IMR-90 (cell line): ENCODE measurements at regions not wholly inside any gene's neighbourhood (a gene's known extent, or its start where the extent isn't known, plus 50 kb on each side); places are given as distances from the start of the nearest gene placed in this dataset.
"Not testable (repeated sequence)": the region's sequence is repeated elsewhere in the genome, so short reads cannot be mapped to it uniquely, and the experiment has no call there.

ENCODE experiments used
- ATAC-seq: fragments of 200-7000 bp; cut with Tn5 transposase; 2 replicates; pipeline ENCODE4 v1.9.1; 2020; ENCODE audit warnings: low read depth, mild to moderate bottlenecking, moderate library complexity
- BruUV-seq: library from RNA; stranded (reverse); fragments of 400-500 nt; replicated peaks from 2 replicates; lab custom pipeline; 2021; lab: Mats Ljungman, UMichigan
- CTCF ChIA-PET: fragments of 300-600 bp; formaldehyde crosslinking; extraction: SDS; loops from one replicate; lab custom pipeline; 2021; ENCODE audit warnings: antibody characterized with exemption; lab: Yijun Ruan, JAX
- POLR2A ChIA-PET: fragments of 300-600 bp; sonication (Branson Sonifier 250); formaldehyde crosslinking; loops from one replicate; lab custom pipeline; 2022; ENCODE audit warnings: antibody characterized with exemption; ENCODE audit not compliant: unreplicated experiment; lab: Charles Lee
- DNase-seq: peaks from one replicate; pipeline ENCODE4 v3.0.0; 2013
- H2AFZ ChIP-seq: replicated peaks from 2 replicates; pipeline ENCODE3; 2013; ENCODE audit warnings: low read length, mild to moderate bottlenecking; ENCODE audit not compliant: poor library complexity
- H2AK5ac ChIP-seq: 2 replicates; pipeline ENCODE4 v1.6.1; 2013; ENCODE audit warnings: low read depth, low read length, inconsistent platforms
- H2AK9ac ChIP-seq: replicated peaks from 2 replicates; pipeline ENCODE3; 2013; ENCODE audit warnings: mild to moderate bottlenecking, low read depth, low read length, moderate library complexity; ENCODE audit not compliant: poor library complexity
- H2BK120ac ChIP-seq: 2 replicates; pipeline ENCODE4 v1.6.1; 2013; ENCODE audit warnings: low read depth, low read length, inconsistent platforms
- H2BK15ac ChIP-seq: 3 replicates; pipeline ENCODE4 v1.6.1; 2013; ENCODE audit warnings: low read depth, low read length, inconsistent platforms
- H2BK20ac ChIP-seq: 2 replicates; pipeline ENCODE4 v1.6.1; 2013; ENCODE audit warnings: low read depth, mild to moderate bottlenecking, inconsistent platforms, low read length, moderate library complexity
- H2BK5ac ChIP-seq: 2 replicates; pipeline ENCODE4 v1.6.1; 2013; ENCODE audit warnings: mild to moderate bottlenecking, low read depth, low read length, inconsistent platforms; ENCODE audit not compliant: poor library complexity, severe bottlenecking
- H3K14ac ChIP-seq: replicated peaks from 2 replicates; pipeline ENCODE4 v1.6.1; 2013; ENCODE audit warnings: low read depth, low read length, inconsistent platforms
- H3K18ac ChIP-seq: 2 replicates; pipeline ENCODE4 v1.6.1; 2013; ENCODE audit warnings: low read depth, low read length, control low read depth
- H3K23ac ChIP-seq: 2 replicates; pipeline ENCODE4 v1.6.1; 2013; ENCODE audit warnings: low read depth, low read length, inconsistent platforms
- H3K27ac ChIP-seq: 2 replicates; pipeline ENCODE4 v1.5.1; 2013; ENCODE audit warnings: mild to moderate bottlenecking, control low read depth, low read length; ENCODE audit not compliant: insufficient read depth
- H3K27me3 ChIP-seq: 2 replicates; pipeline ENCODE4 v1.6.1; 2013; ENCODE audit warnings: low read length; ENCODE audit not compliant: control insufficient read depth, insufficient read depth
- H3K36me3 ChIP-seq: 2 replicates; pipeline ENCODE4 v1.6.1; 2013; ENCODE audit warnings: low read length, mixed read lengths; ENCODE audit not compliant: control insufficient read depth, insufficient read depth
- H3K4ac ChIP-seq: 2 replicates; pipeline ENCODE4 v1.6.1; 2013; ENCODE audit warnings: low read depth, low read length, inconsistent platforms
- H3K4me1 ChIP-seq: 2 replicates; pipeline ENCODE4 v1.6.1; 2013; ENCODE audit warnings: low read length, mixed read lengths; ENCODE audit not compliant: control insufficient read depth, insufficient read depth
- H3K4me2 ChIP-seq: 2 replicates; pipeline ENCODE4 v1.6.1; 2013; ENCODE audit warnings: low read depth, mild to moderate bottlenecking, control low read depth, low read length, moderate library complexity
- H3K4me3 ChIP-seq: 2 replicates; pipeline ENCODE4 v1.5.1; 2013; ENCODE audit warnings: low read depth, mild to moderate bottlenecking, control low read depth, low read length, moderate library complexity; ENCODE audit not compliant: insufficient read depth
- H3K56ac ChIP-seq: 2 replicates; pipeline ENCODE4 v1.6.1; 2013; ENCODE audit warnings: low read length, inconsistent platforms; ENCODE audit not compliant: insufficient read depth; ENCODE audit errors: extremely low read depth
- H3K79me1 ChIP-seq, 2 experiments: 2 replicates each; pipeline ENCODE4 v1.6.1; 2013; ENCODE audit warnings: low read length in 2 of 2, inconsistent platforms in 1 of 2, low read depth in 1 of 2
- H3K9ac ChIP-seq: 2 replicates; pipeline ENCODE4 v1.6.1; 2013; ENCODE audit warnings: low read depth, low read length, control low read depth
- H3K9me1 ChIP-seq: 2 replicates; pipeline ENCODE4 v1.6.1; 2013; ENCODE audit warnings: low read length, inconsistent platforms; ENCODE audit not compliant: insufficient read depth
- H3K9me3 ChIP-seq: 2 replicates; pipeline ENCODE4 v1.6.1; 2013; ENCODE audit warnings: low read length; ENCODE audit not compliant: control insufficient read depth, insufficient read depth
- H4K20me1 ChIP-seq: 2 replicates; pipeline ENCODE4 v1.6.1; 2013; ENCODE audit warnings: low read length, inconsistent platforms; ENCODE audit not compliant: insufficient read depth
- H4K5ac ChIP-seq: 2 replicates; pipeline ENCODE4 v1.6.1; 2013; ENCODE audit warnings: mild to moderate bottlenecking, low read depth, low read length, control low read depth
- H4K8ac ChIP-seq, 2 experiments: 2 replicates each; pipeline ENCODE4 v1.6.1; 2013; ENCODE audit warnings: low read depth in 2 of 2, low read length in 2 of 2, control low read depth in 1 of 2, inconsistent platforms in 1 of 2
- H4K91ac ChIP-seq: 2 replicates; pipeline ENCODE4 v1.6.1; 2013; ENCODE audit warnings: low read depth, low read length, inconsistent platforms; ENCODE audit not compliant: insufficient read depth
- WGBS, 2 experiments: methylation state at CpG; one replicate each; pipeline versions ENCODE4 v1.1.5 to v1.1.7; 2013; ENCODE audit warnings: missing lambda C conversion rate in 2 of 2; ENCODE audit not compliant: insufficient read length in 1 of 2; ENCODE audit errors: extremely low coverage in 2 of 2; 5-methylcytosine and 5-hydroxymethylcytosine counted together
- dilution Hi-C: fragments of 300-500 bp; cut with HindIII; formaldehyde crosslinking; loops from one replicate; pipeline ENCODE4 v1.14.3; 2018; ENCODE audit warnings: low sequenced_read_pairs; ENCODE audit not compliant: unreplicated experiment
- in situ Hi-C: fragments of 300-500 bp; cut with MboI; formaldehyde crosslinking; loops from 3 replicates; pipeline ENCODE4 v1.14.3; 2019; ENCODE audit warnings: low sequenced_read_pairs, inconsistent platforms, mixed read lengths
- intact Hi-C: fragments of 100-400 bp; cut with micrococcal nuclease; formaldehyde crosslinking; loops from 2 replicates; pipeline ENCODE4 v1.10.0; 2022

- H2AK9ac ChIP-seq, H2BK15ac ChIP-seq, in situ Hi-C loops, H4K8ac ChIP-seq, H3K9me3 ChIP-seq, H3K56ac ChIP-seq, H3K9me1 ChIP-seq, POLR2A ChIA-PET, ATAC-seq, H4K20me1 ChIP-seq, H3K4me2 ChIP-seq, H3K4me1 ChIP-seq, H2AK5ac ChIP-seq, H3K23ac ChIP-seq, H3K36me3 ChIP-seq, dilution Hi-C loops, intact Hi-C loops, H4K91ac ChIP-seq, H3K27ac ChIP-seq, H2AFZ ChIP-seq, H2BK20ac ChIP-seq, H3K27me3 ChIP-seq, DNase-seq, CTCF ChIA-PET, H3K4ac ChIP-seq, H3K18ac ChIP-seq, H3K4me3 ChIP-seq, BruUV-seq, H4K5ac ChIP-seq, H2BK5ac ChIP-seq, H2BK120ac ChIP-seq, H3K14ac ChIP-seq, H3K9ac ChIP-seq: not testable (repeated sequence)
- peaks cover 11 to 14% of the 10 kb centered on the region in 2 experiments for H3K79me1 ChIP-seq
- WGBS, 2 experiments: no CpG with 5 or more reads among the region's 8 CpGs
Observed at GRCh38 chr5:42981417-42982106, 58.6 kb downstream of the ANXA2R start.

- H4K20me1 ChIP-seq, H3K18ac ChIP-seq, POLR2A ChIA-PET, H3K27ac ChIP-seq, H3K14ac ChIP-seq, H3K4ac ChIP-seq, H4K8ac ChIP-seq, H3K4me2 ChIP-seq, H2AK5ac ChIP-seq, in situ Hi-C loops, DNase-seq, H3K27me3 ChIP-seq, H4K91ac ChIP-seq, H3K23ac ChIP-seq, H2BK20ac ChIP-seq, H3K9me1 ChIP-seq, H3K4me1 ChIP-seq, dilution Hi-C loops, intact Hi-C loops, H3K9me3 ChIP-seq, H3K9ac ChIP-seq, H3K4me3 ChIP-seq, H3K36me3 ChIP-seq, H2BK5ac ChIP-seq, BruUV-seq, H2BK15ac ChIP-seq, H2AFZ ChIP-seq, H2BK120ac ChIP-seq, ATAC-seq, H3K56ac ChIP-seq, H2AK9ac ChIP-seq, CTCF ChIA-PET, H4K5ac ChIP-seq: not testable (repeated sequence)
- peaks cover 8 to 11% of the 10 kb centered on the region in 2 experiments for H3K79me1 ChIP-seq
- WGBS, 2 experiments: no CpG with 5 or more reads among the region's 5 CpGs
Observed at GRCh38 chr5:42981015-42981414, 59.1 kb downstream of the ANXA2R start.
